ENCODE measurements at regions not wholly inside any gene's neighbourhood (a gene's known extent, or its start where the extent isn't known, plus 50 kb on each side); places are given as distances from the start of the nearest gene placed in this dataset.

- ATAC-seq (no peak), DNase-seq (no peak)
- Histone ChIP-seq H3K9ac (ENCODE audit: low read length) (no peak overlapping the region), H3K9me3 (ENCODE audit: low read length) (no peaks in the 10 kb centered on the region), H3K4me2 (ENCODE audit: low read length) (no peak overlapping the region), H3K27ac (ENCODE audit: low read length) (no peak overlapping the region), H3K4me1 (ENCODE audit: insufficient read depth, low read length) (no peaks in the 10 kb centered on the region), H4K20me1 (ENCODE audit: low read length) (no peaks in the 10 kb centered on the region), H3K9me2 (replicated peaks; ENCODE audit: low read length) (no peaks in the 10 kb centered on the region), H3K27me3 (ENCODE audit: low read length) (no peaks in the 10 kb centered on the region), H3K4me3 (ENCODE audit: low read length) (no peak overlapping the region), H3K79me2 (ENCODE audit: low read length) (no peaks in the 10 kb centered on the region), H3F3A (ENCODE audit: low read length, unreplicated experiment) (no peaks in the 10 kb centered on the region), H2AFZ (ENCODE audit: low read length) (no peak overlapping the region), H3K36me3 (ENCODE audit: low read depth, low read length) (no peaks in the 10 kb centered on the region)
- TF ChIP-seq CTCF (conservative IDR thresholded peaks at IDR 0.05; ENCODE audit: low read depth, low read length) (no peak), EZH2phosphoT487 (IDR thresholded peaks at IDR 0.05; ENCODE audit: borderline replicate concordance, low read length) (no peak)
- intact Hi-C loops (cut with micrococcal nuclease): no loop called here
- no TSS peak for BruUV-seq (replicated peaks)
- POLR2A ChIA-PET (ENCODE audit: unreplicated experiment): no interaction called here
- CTCF ChIA-PET: no interaction called here
Measured at GRCh38 chr16:6560306-6561100, 772.1 kb upstream of the RBFOX1 start.

- ATAC-seq (no peak), DNase-seq (no peak)
- intact Hi-C loops (cut with micrococcal nuclease): no loop called here
- Histone ChIP-seq H3K79me2 (ENCODE audit: low read length) (no peaks in the 10 kb centered on the region), H3K36me3 (ENCODE audit: low read depth, low read length) (no peaks in the 10 kb centered on the region), H3F3A (ENCODE audit: low read length, unreplicated experiment) (no peaks in the 10 kb centered on the region), H3K27me3 (ENCODE audit: low read length) (no peaks in the 10 kb centered on the region), H2AFZ (ENCODE audit: low read length) (no peak overlapping the region), H4K20me1 (ENCODE audit: low read length) (no peaks in the 10 kb centered on the region), H3K9me2 (replicated peaks; ENCODE audit: low read length) (no peaks in the 10 kb centered on the region), H3K4me1 (ENCODE audit: insufficient read depth, low read length) (no peaks in the 10 kb centered on the region), H3K9ac (ENCODE audit: low read length) (no peak overlapping the region), H3K27ac (ENCODE audit: low read length) (no peak overlapping the region), H3K4me2 (ENCODE audit: low read length) (no peak overlapping the region), H3K4me3 (ENCODE audit: low read length) (no peak overlapping the region), H3K9me3 (ENCODE audit: low read length) (no peaks in the 10 kb centered on the region)
- ChIA-PET CTCF (no interaction called here), POLR2A (ENCODE audit: unreplicated experiment) (no interaction called here)
- BruUV-seq (replicated peaks): no TSS peak
- no peak for TF ChIP-seq EZH2phosphoT487 (IDR thresholded peaks at IDR 0.05; ENCODE audit: borderline replicate concordance, low read length)
- no peak for TF ChIP-seq CTCF (conservative IDR thresholded peaks at IDR 0.05; ENCODE audit: low read depth, low read length)
- TF ChIP-seq EZH2 (IDR thresholded peaks at IDR 0.05; ENCODE audit: low read length, unreplicated experiment): no peak
Measured at GRCh38 chr16:6558661-6559060, 774.0 kb upstream of the RBFOX1 start.

- Histone ChIP-seq H4K20me1 (ENCODE audit: low read length) (no peaks in the 10 kb centered on the region), H3K9me2 (replicated peaks; ENCODE audit: low read length) (no peaks in the 10 kb centered on the region), H3K79me2 (ENCODE audit: low read length) (no peaks in the 10 kb centered on the region), H2AFZ (ENCODE audit: low read length) (no peak overlapping the region), H3K9ac (ENCODE audit: low read length) (no peak overlapping the region), H3K9me3 (ENCODE audit: low read length) (no peaks in the 10 kb centered on the region), H3K4me3 (ENCODE audit: low read length) (no peak overlapping the region), H3K4me1 (ENCODE audit: insufficient read depth, low read length) (no peaks in the 10 kb centered on the region), H3K4me2 (ENCODE audit: low read length) (no peak overlapping the region), H3F3A (ENCODE audit: low read length, unreplicated experiment) (no peaks in the 10 kb centered on the region), H3K27ac (ENCODE audit: low read length) (no peak overlapping the region), H3K27me3 (ENCODE audit: low read length) (no peaks in the 10 kb centered on the region), H3K36me3 (ENCODE audit: low read depth, low read length) (no peaks in the 10 kb centered on the region)
- ATAC-seq: no peak
- TF ChIP-seq EZH2 (IDR thresholded peaks at IDR 0.05; ENCODE audit: low read length, unreplicated experiment) (no peak), CTCF (conservative IDR thresholded peaks at IDR 0.05; ENCODE audit: low read depth, low read length) (no peak), EZH2phosphoT487 (IDR thresholded peaks at IDR 0.05; ENCODE audit: borderline replicate concordance, low read length) (no peak)
- ChIA-PET CTCF (no interaction called here), POLR2A (ENCODE audit: unreplicated experiment) (no interaction called here)
- no TSS peak for BruUV-seq (replicated peaks)
- no peak for DNase-seq
- intact Hi-C loops (cut with micrococcal nuclease): no loop called here
Measured at GRCh38 chr16:6558126-6558525, 774.5 kb upstream of the RBFOX1 start.
